Mucosa of rectum (tissue), 2 donors: ENCODE measurements at regions not wholly inside any gene's neighbourhood (a gene's known extent, or its start where the extent isn't known, plus 50 kb on each side); places are given as distances from the start of the nearest gene placed in this dataset.

Experiments used
- H3K27ac ChIP-seq, 2 donors: one replicate each; pipeline ENCODE4 v1.7.0; 2013; ENCODE audit warnings: inconsistent platforms in 2 of 2, low read depth in 2 of 2, low read length in 2 of 2
- H3K27me3 ChIP-seq, 2 donors: one replicate each; pipeline ENCODE4 v1.7.0; 2013; ENCODE audit warnings: low read length in 2 of 2; ENCODE audit not compliant: control insufficient read depth in 2 of 2, insufficient read depth in 2 of 2
- H3K36me3 ChIP-seq, 2 donors: one replicate each; pipeline ENCODE4 v1.7.0; 2013; ENCODE audit warnings: low read length in 2 of 2; ENCODE audit not compliant: control insufficient read depth in 2 of 2, insufficient read depth in 2 of 2
- H3K4me1 ChIP-seq, 2 donors: one replicate each; pipeline ENCODE4 v1.7.0; 2013; ENCODE audit warnings: low read length in 2 of 2, mild to moderate bottlenecking in 1 of 2; ENCODE audit not compliant: control insufficient read depth in 2 of 2, insufficient read depth in 2 of 2
- H3K4me3 ChIP-seq, 2 donors: one replicate each; pipeline ENCODE4 v1.7.0; 2013; ENCODE audit warnings: low read length in 2 of 2
- H3K9ac ChIP-seq, 2 donors: one replicate each; pipeline ENCODE4 v1.7.0; 2013; ENCODE audit warnings: low read length in 2 of 2, low read depth in 1 of 2, mild to moderate bottlenecking in 1 of 2
- H3K9me3 ChIP-seq, 2 donors: one replicate each; pipeline ENCODE4 v1.7.0; 2013; ENCODE audit warnings: low read length in 2 of 2; ENCODE audit not compliant: control insufficient read depth in 2 of 2
- donor health status: healthy.
- donor health status: Normal muscosa, but diverticular disease.

- Histone ChIP-seq H3K36me3 (no peaks in the 10 kb centered on the region), H3K9ac (no peak overlapping the region), H3K27me3 (no peaks in the 10 kb centered on the region), H3K4me3 (no peak overlapping the region), H3K27ac (no peak overlapping the region), H3K4me1 (peaks cover 8 to 9% of the 10 kb centered on the region in 2 donors), H3K9me3 (no peaks in the 10 kb centered on the region)
Observed at GRCh38 chr1:213680677-213681325, 307.0 kb upstream of the PROX1 start.

GRCh38 chr1:213681788-213682340, 305.9 kb upstream of the PROX1 start:
- H3K9ac ChIP-seq: no peak overlapping the region
- peaks cover 12 to 16% of the 10 kb centered on the region in 2 donors for H3K4me1 ChIP-seq
- H3K36me3 ChIP-seq: no peaks in the 10 kb centered on the region
- H3K9me3 ChIP-seq: no peaks in the 10 kb centered on the region
- H3K4me3 ChIP-seq: no peak overlapping the region
- no peak overlapping the region for H3K27ac ChIP-seq
- no peaks in the 10 kb centered on the region for H3K27me3 ChIP-seq

- no peak overlapping the region for H3K27ac ChIP-seq
- H3K36me3 ChIP-seq: no peaks in the 10 kb centered on the region
- no peak overlapping the region for H3K9ac ChIP-seq
- H3K4me1 ChIP-seq: peaks cover 15 to 27% of the 10 kb centered on the region in 2 donors
- no peak overlapping the region for H3K4me3 ChIP-seq
- H3K27me3 ChIP-seq: no peaks in the 10 kb centered on the region
- no peaks in the 10 kb centered on the region for H3K9me3 ChIP-seq
Observed at GRCh38 chr1:213683529-213683928, 304.2 kb upstream of the PROX1 start.

GRCh38 chr1:213684454-213684853, 303.3 kb upstream of the PROX1 start:
- Histone ChIP-seq H3K9me3 (no peaks in the 10 kb centered on the region), H3K4me1 (peaks cover 15 to 30% of the 10 kb centered on the region in 2 donors), H3K9ac (no peak overlapping the region), H3K27ac (no peak overlapping the region), H3K36me3 (no peaks in the 10 kb centered on the region), H3K4me3 (no peak overlapping the region), H3K27me3 (no peaks in the 10 kb centered on the region)

- Histone ChIP-seq H3K9me3 (no peaks in the 10 kb centered on the region), H3K9ac (no peak overlapping the region), H3K27ac (peak overlapping the region; percentile 30 to 48), H3K27me3 (no peaks in the 10 kb centered on the region), H3K4me3 (no peak overlapping the region), H3K36me3 (no peaks in the 10 kb centered on the region), H3K4me1 (peaks cover 20 to 40% of the 10 kb centered on the region in 2 donors)
Observed at GRCh38 chr1:213685992-213686582, 301.7 kb upstream of the PROX1 start.

- H3K36me3 ChIP-seq: no peaks in the 10 kb centered on the region
- no peaks in the 10 kb centered on the region for H3K27me3 ChIP-seq
- no peak overlapping the region for H3K9ac ChIP-seq
- H3K27ac ChIP-seq: peak overlapping the region in 1 of 2 donors; percentile 30
- H3K4me3 ChIP-seq: no peak overlapping the region
- no peaks in the 10 kb centered on the region for H3K9me3 ChIP-seq
- peaks cover 29 to 47% of the 10 kb centered on the region in 2 donors for H3K4me1 ChIP-seq
Observed at GRCh38 chr1:213686983-213687382, 300.8 kb upstream of the PROX1 start.

GRCh38 chr1:213687832-213688231, 299.9 kb upstream of the PROX1 start:
- H3K27ac ChIP-seq: peak overlapping the region; percentile 34 to 46
- no peak overlapping the region for H3K4me3 ChIP-seq
- no peaks in the 10 kb centered on the region for H3K36me3 ChIP-seq
- H3K27me3 ChIP-seq: no peaks in the 10 kb centered on the region
- H3K9me3 ChIP-seq: no peaks in the 10 kb centered on the region
- no peak overlapping the region for H3K9ac ChIP-seq
- peaks cover 36 to 55% of the 10 kb centered on the region in 2 donors for H3K4me1 ChIP-seq

GRCh38 chr1:213688655-213689054, 299.1 kb upstream of the PROX1 start:
- no peak overlapping the region for H3K4me3 ChIP-seq
- peak overlapping the region; percentile 36 to 46 for H3K27ac ChIP-seq
- no peak overlapping the region for H3K9ac ChIP-seq
- no peaks in the 10 kb centered on the region for H3K9me3 ChIP-seq
- no peaks in the 10 kb centered on the region for H3K27me3 ChIP-seq
- H3K4me1 ChIP-seq: peaks cover 33 to 49% of the 10 kb centered on the region in 2 donors
- H3K36me3 ChIP-seq: no peaks in the 10 kb centered on the region

GRCh38 chr1:213689260-213689659, 298.5 kb upstream of the PROX1 start:
- Histone ChIP-seq H3K9me3 (no peaks in the 10 kb centered on the region), H3K27ac (no peak overlapping the region), H3K9ac (no peak overlapping the region), H3K4me1 (peaks cover 31 to 47% of the 10 kb centered on the region in 2 donors), H3K4me3 (no peak overlapping the region), H3K27me3 (no peaks in the 10 kb centered on the region), H3K36me3 (no peaks in the 10 kb centered on the region)

- Histone ChIP-seq H3K4me3 (no peak overlapping the region), H3K27ac (peak overlapping the region; percentile 19 to 36), H3K27me3 (no peaks in the 10 kb centered on the region), H3K9ac (no peak overlapping the region), H3K9me3 (no peaks in the 10 kb centered on the region), H3K4me1 (peaks cover 31 to 47% of the 10 kb centered on the region in 2 donors), H3K36me3 (no peaks in the 10 kb centered on the region)
Observed at GRCh38 chr1:213690341-213690917, 297.3 kb upstream of the PROX1 start.
